ENCODE measurements at regions not wholly inside any gene's neighbourhood (a gene's known extent, or its start where the extent isn't known, plus 50 kb on each side); places are given as distances from the start of the nearest gene placed in this dataset.

DNA sequence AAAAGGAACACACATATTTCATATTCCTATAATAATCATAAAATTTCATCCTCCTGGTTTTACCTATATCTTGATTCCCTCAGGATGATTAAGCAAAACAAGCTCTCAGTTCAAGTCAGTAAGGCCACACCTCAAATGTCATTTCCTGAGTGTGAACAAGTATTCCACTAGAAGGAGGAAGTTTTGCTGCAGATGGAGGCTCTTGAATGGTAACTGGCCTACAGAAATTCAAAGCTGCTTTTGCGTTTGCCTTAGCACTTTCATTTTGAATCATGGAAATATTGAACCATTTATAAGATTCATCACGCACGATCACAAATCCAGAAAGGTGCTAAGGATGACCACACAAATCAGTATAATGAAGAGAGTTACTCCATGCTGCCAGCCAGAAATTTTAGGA, 254.4 kb upstream of the CXXC4 start:
- TF ChIP-seq, protein P1, sequence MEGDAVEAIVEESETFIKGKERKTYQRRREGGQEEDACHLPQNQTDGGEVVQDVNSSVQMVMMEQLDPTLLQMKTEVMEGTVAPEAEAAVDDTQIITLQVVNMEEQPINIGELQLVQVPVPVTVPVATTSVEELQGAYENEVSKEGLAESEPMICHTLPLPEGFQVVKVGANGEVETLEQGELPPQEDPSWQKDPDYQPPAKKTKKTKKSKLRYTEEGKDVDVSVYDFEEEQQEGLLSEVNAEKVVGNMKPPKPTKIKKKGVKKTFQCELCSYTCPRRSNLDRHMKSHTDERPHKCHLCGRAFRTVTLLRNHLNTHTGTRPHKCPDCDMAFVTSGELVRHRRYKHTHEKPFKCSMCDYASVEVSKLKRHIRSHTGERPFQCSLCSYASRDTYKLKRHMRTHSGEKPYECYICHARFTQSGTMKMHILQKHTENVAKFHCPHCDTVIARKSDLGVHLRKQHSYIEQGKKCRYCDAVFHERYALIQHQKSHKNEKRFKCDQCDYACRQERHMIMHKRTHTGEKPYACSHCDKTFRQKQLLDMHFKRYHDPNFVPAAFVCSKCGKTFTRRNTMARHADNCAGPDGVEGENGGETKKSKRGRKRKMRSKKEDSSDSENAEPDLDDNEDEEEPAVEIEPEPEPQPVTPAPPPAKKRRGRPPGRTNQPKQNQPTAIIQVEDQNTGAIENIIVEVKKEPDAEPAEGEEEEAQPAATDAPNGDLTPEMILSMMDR (conservative IDR thresholded peaks at IDR 0.05 in 1 of 2, IDR thresholded peaks at IDR 0.05 in 1 of 2; ENCODE audit: extremely low read depth in 1 of 2, insufficient read depth in 1 of 2, low read depth in 1 of 2, low read length in 2 of 2) = no peak
- TF ChIP-seq EZH2 (IDR thresholded peaks at IDR 0.05; ENCODE audit: borderline replicate concordance, low read length) = no peak
